AG04450 (cell line): ENCODE measurements at regions not wholly inside any gene's neighbourhood (a gene's known extent, or its start where the extent isn't known, plus 50 kb on each side); places are given as distances from the start of the nearest gene placed in this dataset.

Experiments
- CTCF ChIA-PET: fragments of 300-600, 350-600 bp; formaldehyde crosslinking; extraction: SDS; loops from one replicate; lab custom pipeline; 2022; ENCODE audit warnings: antibody characterized with exemption, inconsistent platforms; lab: Charles Lee
- POLR2A ChIA-PET: fragments of 350-600 bp; formaldehyde crosslinking; extraction: SDS; loops from one replicate; lab custom pipeline; 2021; ENCODE audit warnings: antibody characterized with exemption, inconsistent platforms; lab: Yijun Ruan, JAX
- DNase-seq: peaks from one replicate; pipeline ENCODE4 v3.0.0-alpha.2; 2011; ENCODE audit warnings: low read depth, low spot score
- H3K27ac ChIP-seq: one replicate; pipeline ENCODE4 v1.5.1; 2012; ENCODE audit warnings: low read depth, low read length, control low read depth
- H3K27me3 ChIP-seq: one replicate; pipeline ENCODE4 v1.6.0; 2012; ENCODE audit warnings: low read length; ENCODE audit not compliant: control insufficient read depth, insufficient read depth
- H3K4me3 ChIP-seq: 2 replicates; pipeline ENCODE4 v1.5.1; 2011; ENCODE audit warnings: mild to moderate bottlenecking, low read depth, low read length, control low read depth
- H3K9me3 ChIP-seq: 2 replicates; pipeline ENCODE4 v1.5.1; 2012; ENCODE audit warnings: low read length; ENCODE audit not compliant: control insufficient read depth, insufficient read depth
- TF ChIP-seq, protein P1 (sequence below): IDR thresholded peaks from 2 replicates; pipeline ENCODE4 v1.5.1; 2011; ENCODE audit warnings: low read depth, low read length, control low read depth, inconsistent platforms

DNA sequence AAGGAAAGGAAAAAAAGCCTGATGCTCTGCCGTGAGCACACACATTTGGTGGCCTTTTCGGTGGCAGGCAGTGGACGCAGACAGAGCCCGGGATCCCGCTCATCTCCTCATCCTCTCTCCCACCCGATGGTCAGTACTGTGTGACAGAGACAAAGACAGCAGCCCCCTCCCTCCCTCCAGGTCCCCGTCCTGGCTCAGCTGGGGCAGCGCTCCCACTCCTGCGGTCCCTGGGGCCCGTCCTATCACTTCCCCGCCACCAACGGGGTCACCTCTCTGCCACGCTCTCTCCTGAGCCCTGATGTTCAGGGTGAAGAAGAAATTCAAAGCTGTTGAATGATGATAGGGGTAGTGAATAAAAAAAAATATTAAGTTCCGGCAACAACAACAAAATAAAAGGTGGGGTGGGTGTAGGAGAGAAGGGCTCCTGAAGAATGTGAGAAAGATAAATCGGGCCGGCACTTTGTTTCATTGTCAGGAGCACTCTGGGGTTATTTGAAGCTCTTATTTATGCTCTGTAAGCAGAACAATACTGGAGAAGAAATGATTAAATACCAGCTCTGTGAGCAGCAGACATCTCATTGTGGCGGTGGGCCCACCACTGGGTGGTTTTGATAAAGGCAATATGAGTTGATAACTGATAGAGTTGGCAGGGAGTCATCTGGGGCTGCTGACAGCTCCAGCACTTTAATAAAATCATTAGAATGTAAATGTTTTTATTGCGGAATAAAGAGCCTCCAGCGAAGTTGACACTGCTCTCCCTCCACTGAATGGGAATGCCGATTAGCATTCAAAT is 417.7 kb downstream of the IRX1 start:
- Histone ChIP-seq H3K27ac (no peak overlapping the region), H3K9me3 (peaks cover 36% of the 10 kb centered on the region), H3K27me3 (no peaks in the 10 kb centered on the region), H3K4me3 (no peak overlapping the region)
- CTCF ChIA-PET: no interaction called here
- DNase-seq: no peak
- POLR2A ChIA-PET: no interaction called here
- TF ChIP-seq, protein P1, sequence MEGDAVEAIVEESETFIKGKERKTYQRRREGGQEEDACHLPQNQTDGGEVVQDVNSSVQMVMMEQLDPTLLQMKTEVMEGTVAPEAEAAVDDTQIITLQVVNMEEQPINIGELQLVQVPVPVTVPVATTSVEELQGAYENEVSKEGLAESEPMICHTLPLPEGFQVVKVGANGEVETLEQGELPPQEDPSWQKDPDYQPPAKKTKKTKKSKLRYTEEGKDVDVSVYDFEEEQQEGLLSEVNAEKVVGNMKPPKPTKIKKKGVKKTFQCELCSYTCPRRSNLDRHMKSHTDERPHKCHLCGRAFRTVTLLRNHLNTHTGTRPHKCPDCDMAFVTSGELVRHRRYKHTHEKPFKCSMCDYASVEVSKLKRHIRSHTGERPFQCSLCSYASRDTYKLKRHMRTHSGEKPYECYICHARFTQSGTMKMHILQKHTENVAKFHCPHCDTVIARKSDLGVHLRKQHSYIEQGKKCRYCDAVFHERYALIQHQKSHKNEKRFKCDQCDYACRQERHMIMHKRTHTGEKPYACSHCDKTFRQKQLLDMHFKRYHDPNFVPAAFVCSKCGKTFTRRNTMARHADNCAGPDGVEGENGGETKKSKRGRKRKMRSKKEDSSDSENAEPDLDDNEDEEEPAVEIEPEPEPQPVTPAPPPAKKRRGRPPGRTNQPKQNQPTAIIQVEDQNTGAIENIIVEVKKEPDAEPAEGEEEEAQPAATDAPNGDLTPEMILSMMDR: no peak

DNA sequence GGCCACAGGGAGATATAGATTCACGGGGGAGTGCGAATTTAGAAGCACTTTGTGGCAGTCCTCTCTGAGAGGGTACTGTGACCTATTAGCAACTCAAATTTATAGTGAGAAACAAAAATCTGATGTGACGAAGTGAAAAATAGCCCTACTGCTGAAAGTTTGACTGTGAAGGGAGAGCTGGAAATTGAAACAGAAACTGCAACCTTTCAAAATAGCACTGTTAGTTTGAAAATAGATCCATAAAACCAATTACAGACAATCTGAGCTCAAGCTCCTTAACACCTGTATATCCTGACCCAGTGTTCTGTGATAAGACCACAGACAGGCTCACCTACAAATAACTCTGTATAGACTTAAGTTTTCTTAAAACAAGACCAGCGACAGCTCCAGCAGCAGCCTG is 420.1 kb downstream of the IRX1 start:
- H3K4me3 ChIP-seq: no peak overlapping the region
- TF ChIP-seq, protein P1: no peak
- ChIA-PET CTCF (no interaction called here), POLR2A (no interaction called here)
- H3K27ac ChIP-seq: no peak overlapping the region
- no peaks in the 10 kb centered on the region for H3K27me3 ChIP-seq
- peaks cover 38% of the 10 kb centered on the region for H3K9me3 ChIP-seq
- DNase-seq: no peak

DNA sequence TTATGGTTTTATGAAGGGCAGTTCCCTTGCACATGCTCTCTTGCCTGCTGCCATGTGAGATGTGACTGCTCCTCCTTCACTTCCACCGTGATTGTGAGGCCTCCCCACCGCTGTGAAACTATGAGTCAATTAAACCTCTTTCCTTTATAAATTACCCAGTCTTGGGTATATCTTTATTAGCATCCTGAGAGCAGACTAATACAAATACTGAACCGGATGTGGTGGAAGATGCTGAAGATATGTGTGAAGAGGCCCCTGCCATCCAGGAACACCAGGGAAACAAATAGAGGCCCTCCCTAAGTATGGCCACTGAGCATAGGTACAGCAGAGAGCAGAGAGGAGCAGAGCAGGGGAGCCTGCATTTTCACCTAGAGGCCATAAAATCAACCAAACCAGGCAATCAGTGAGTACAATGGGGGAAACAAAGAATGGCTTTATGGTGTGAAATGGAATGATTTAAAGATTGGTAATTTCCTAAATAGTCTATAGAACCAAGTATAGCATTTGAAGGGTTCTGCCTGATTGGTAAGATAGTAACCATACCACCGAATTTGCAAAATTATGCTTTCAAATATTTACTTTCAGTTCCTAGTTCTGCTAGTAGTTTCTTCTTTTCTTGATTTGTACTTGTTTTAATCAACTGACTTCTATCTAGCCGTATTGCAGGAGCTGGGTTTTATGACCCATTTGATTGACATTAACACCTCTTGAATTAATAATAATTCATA is 421.6 kb downstream of the IRX1 start:
- CTCF ChIA-PET: no interaction called here

DNA sequence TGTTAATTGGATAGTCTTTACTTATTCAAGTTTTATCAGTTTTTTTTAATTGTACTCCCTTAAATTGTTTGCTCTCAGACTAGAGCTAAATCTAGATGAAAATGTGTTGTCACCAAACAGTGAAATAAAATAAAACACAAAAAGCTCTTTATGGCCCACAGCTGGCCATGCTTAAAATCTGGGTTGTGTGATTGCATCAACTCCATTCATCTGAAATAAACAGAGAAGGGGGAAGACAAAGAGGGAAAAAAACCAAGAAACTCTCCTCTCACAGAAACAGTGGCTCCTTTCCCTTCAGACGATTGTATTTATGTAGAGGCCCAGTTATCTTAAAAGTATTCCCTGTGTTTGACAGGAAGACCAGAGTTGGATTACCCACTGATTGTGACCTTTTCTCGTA is 422.4 kb downstream of the IRX1 start:
- ChIA-PET POLR2A (no interaction called here), CTCF (no interaction called here)
- no peak overlapping the region for H3K4me3 ChIP-seq
- TF ChIP-seq, protein P1: no peak
- no peak for DNase-seq
- H3K27ac ChIP-seq: no peak overlapping the region
- no peaks in the 10 kb centered on the region for H3K27me3 ChIP-seq
- H3K9me3 ChIP-seq: peaks cover 35% of the 10 kb centered on the region

More for the DNA sequence above, 421.6 kb downstream of the IRX1 start:
- H3K27me3 ChIP-seq: no peaks in the 10 kb centered on the region
- POLR2A ChIA-PET: no interaction called here
- no peak for DNase-seq
- no peak overlapping the region for H3K4me3 ChIP-seq
- TF ChIP-seq, protein P1: no peak
- H3K27ac ChIP-seq: no peak overlapping the region
- H3K9me3 ChIP-seq: peaks cover 32% of the 10 kb centered on the region
